ENCODE measurements at regions not wholly inside any gene's neighbourhood (a gene's known extent, or its start where the extent isn't known, plus 50 kb on each side); places are given as distances from the start of the nearest gene placed in this dataset.

GRCh38 chr10:128314686-128315085 is 188.5 kb upstream of the MKI67 start:
- TF ChIP-seq, protein P1, sequence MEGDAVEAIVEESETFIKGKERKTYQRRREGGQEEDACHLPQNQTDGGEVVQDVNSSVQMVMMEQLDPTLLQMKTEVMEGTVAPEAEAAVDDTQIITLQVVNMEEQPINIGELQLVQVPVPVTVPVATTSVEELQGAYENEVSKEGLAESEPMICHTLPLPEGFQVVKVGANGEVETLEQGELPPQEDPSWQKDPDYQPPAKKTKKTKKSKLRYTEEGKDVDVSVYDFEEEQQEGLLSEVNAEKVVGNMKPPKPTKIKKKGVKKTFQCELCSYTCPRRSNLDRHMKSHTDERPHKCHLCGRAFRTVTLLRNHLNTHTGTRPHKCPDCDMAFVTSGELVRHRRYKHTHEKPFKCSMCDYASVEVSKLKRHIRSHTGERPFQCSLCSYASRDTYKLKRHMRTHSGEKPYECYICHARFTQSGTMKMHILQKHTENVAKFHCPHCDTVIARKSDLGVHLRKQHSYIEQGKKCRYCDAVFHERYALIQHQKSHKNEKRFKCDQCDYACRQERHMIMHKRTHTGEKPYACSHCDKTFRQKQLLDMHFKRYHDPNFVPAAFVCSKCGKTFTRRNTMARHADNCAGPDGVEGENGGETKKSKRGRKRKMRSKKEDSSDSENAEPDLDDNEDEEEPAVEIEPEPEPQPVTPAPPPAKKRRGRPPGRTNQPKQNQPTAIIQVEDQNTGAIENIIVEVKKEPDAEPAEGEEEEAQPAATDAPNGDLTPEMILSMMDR (IDR thresholded peaks at IDR 0.05; ENCODE audit: low read length), result no peak
- no peak for TF ChIP-seq EZH2 (IDR thresholded peaks at IDR 0.05; ENCODE audit: borderline replicate concordance, low read length)
